ENCODE measurements at regions not wholly inside any gene's neighbourhood (a gene's known extent, or its start where the extent isn't known, plus 50 kb on each side); places are given as distances from the start of the nearest gene placed in this dataset.
"Not testable (repeated sequence)": the region's sequence is repeated elsewhere in the genome, so short reads cannot be mapped to it uniquely, and the experiment has no call there.

DNA sequence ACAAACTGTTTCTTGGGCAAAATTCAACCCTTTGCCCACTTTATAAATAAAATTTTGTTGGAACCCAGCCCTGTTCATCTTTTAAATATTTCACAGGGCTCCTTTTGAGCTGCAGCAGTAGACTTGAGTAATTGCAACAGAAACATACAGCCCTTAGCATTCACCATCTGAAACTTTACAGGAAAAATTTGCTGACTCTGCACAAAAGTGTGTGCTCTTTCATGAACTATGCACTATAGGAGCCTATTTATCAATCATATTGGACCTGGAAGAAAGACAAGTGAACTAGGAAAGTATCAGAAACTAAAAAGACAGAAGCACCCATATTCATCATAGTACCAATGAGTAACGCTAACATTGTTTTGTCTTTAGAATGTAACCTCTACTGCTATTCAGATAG is 406.9 kb upstream of the SLC10A2 start:
- Histone ChIP-seq H3K4me2 (ENCODE audit: insufficient read depth, low read length) (no peak overlapping the region), H3K27me3 (ENCODE audit: insufficient read depth, low read length, poor library complexity) (no peaks in the 10 kb centered on the region), H3K4me1 (ENCODE audit: insufficient read depth, low read length) (no peaks in the 10 kb centered on the region), H3K79me2 (ENCODE audit: insufficient read depth, low read length) (no peaks in the 10 kb centered on the region), H3K9me3 (ENCODE audit: insufficient read depth, low read length, severe bottlenecking) (no peaks in the 10 kb centered on the region), H3K27ac (ENCODE audit: low read length) (no peak overlapping the region), H3K9ac (ENCODE audit: low read depth, low read length) (no peak overlapping the region), H3K4me3 (ENCODE audit: low read depth in 1 of 2, low read length in 2 of 2) (no peak overlapping the region), H4K20me1 (ENCODE audit: insufficient read depth, low read length) (no peaks in the 10 kb centered on the region), H3K36me3 (ENCODE audit: insufficient read depth, low read length) (no peaks in the 10 kb centered on the region), H2AFZ (ENCODE audit: low read depth, low read length) (no peak overlapping the region)
- TF ChIP-seq, protein P1, sequence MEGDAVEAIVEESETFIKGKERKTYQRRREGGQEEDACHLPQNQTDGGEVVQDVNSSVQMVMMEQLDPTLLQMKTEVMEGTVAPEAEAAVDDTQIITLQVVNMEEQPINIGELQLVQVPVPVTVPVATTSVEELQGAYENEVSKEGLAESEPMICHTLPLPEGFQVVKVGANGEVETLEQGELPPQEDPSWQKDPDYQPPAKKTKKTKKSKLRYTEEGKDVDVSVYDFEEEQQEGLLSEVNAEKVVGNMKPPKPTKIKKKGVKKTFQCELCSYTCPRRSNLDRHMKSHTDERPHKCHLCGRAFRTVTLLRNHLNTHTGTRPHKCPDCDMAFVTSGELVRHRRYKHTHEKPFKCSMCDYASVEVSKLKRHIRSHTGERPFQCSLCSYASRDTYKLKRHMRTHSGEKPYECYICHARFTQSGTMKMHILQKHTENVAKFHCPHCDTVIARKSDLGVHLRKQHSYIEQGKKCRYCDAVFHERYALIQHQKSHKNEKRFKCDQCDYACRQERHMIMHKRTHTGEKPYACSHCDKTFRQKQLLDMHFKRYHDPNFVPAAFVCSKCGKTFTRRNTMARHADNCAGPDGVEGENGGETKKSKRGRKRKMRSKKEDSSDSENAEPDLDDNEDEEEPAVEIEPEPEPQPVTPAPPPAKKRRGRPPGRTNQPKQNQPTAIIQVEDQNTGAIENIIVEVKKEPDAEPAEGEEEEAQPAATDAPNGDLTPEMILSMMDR (IDR thresholded peaks at IDR 0.05; ENCODE audit: borderline replicate concordance, extremely low read depth, low read length, poor library complexity, severe bottlenecking), result no peak
- TF ChIP-seq EZH2 (IDR thresholded peaks at IDR 0.05; ENCODE audit: borderline replicate concordance, low read depth, low read length, severe bottlenecking), result no peak
- DNase-seq (no peak), ATAC-seq (ENCODE audit: insufficient read depth, low read depth) (no peak)

DNA sequence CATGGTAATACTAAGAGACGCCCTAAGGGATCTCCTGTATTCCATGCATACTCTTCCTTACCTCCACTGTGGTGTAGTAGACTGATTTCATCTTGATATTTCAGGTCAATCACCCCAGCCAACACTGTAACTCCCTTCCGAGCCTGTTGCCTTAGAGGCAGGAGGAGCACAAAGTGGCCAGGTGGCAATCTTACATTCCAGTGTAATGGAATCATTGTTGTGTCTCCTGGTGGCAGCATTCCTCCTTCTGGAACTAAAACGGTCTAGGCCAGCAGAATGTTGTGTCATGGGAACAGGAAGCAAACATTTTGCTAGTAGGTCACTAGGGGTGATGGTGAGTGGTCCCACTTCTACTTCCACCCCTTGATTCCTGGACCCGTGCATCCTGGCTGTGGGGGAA is 405.7 kb upstream of the SLC10A2 start:
- Histone ChIP-seq H3K27ac (ENCODE audit: low read length) (no peak overlapping the region), H4K20me1 (ENCODE audit: insufficient read depth, low read length) (no peaks in the 10 kb centered on the region), H2AFZ (ENCODE audit: low read depth, low read length) (no peak overlapping the region), H3K9ac (ENCODE audit: low read depth, low read length) (no peak overlapping the region), H3K4me3 (ENCODE audit: low read depth in 1 of 2, low read length in 2 of 2) (no peak overlapping the region), H3K36me3 (ENCODE audit: insufficient read depth, low read length) (no peaks in the 10 kb centered on the region), H3K79me2 (ENCODE audit: insufficient read depth, low read length) (no peaks in the 10 kb centered on the region), H3K4me2 (ENCODE audit: insufficient read depth, low read length) (no peak overlapping the region), H3K4me1 (ENCODE audit: insufficient read depth, low read length) (no peaks in the 10 kb centered on the region), H3K27me3 (ENCODE audit: insufficient read depth, low read length, poor library complexity) (no peaks in the 10 kb centered on the region), H3K9me3 (ENCODE audit: insufficient read depth, low read length, severe bottlenecking) (no peaks in the 10 kb centered on the region)
- DNase-seq (no peak), ATAC-seq (ENCODE audit: insufficient read depth, low read depth) (no peak)
- TF ChIP-seq EZH2 (IDR thresholded peaks at IDR 0.05; ENCODE audit: borderline replicate concordance, low read depth, low read length, severe bottlenecking), result no peak
- TF ChIP-seq, protein P1 (IDR thresholded peaks at IDR 0.05; ENCODE audit: borderline replicate concordance, extremely low read depth, low read length, poor library complexity, severe bottlenecking), result no peak

DNA sequence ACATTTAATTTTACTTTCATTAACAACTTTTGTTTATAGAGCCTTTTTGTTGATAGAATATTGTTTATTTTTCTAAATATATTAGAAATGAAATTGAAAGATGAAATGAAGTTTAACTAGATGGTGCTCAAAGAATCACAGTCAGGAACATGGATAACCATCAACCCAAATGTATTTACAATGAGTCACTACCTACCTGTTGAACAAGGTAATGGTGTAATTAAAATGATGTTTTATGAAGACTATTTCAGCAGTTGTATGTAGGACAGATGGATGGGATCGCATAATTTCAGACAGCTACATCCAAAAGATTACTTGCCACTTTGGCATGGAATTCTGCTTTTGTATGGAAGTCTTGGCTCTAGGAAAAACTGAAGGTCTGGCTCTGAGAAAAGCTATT is 403.6 kb upstream of the SLC10A2 start:
- TF ChIP-seq, protein P1 (IDR thresholded peaks at IDR 0.05; ENCODE audit: borderline replicate concordance, extremely low read depth, low read length, poor library complexity, severe bottlenecking), result no peak
- TF ChIP-seq EZH2 (IDR thresholded peaks at IDR 0.05; ENCODE audit: borderline replicate concordance, low read depth, low read length, severe bottlenecking), result no peak
- DNase-seq (no peak), ATAC-seq (ENCODE audit: insufficient read depth, low read depth) (no peak)
- no peaks in the 10 kb centered on the region for H3K4me1 ChIP-seq (ENCODE audit: insufficient read depth, low read length)
- H3K9me3 ChIP-seq (ENCODE audit: insufficient read depth, low read length, severe bottlenecking), result no peaks in the 10 kb centered on the region
- H4K20me1 ChIP-seq (ENCODE audit: insufficient read depth, low read length), result no peaks in the 10 kb centered on the region
- no peak overlapping the region for H3K4me3 ChIP-seq (ENCODE audit: low read depth in 1 of 2, low read length in 2 of 2)
- no peak overlapping the region for H2AFZ ChIP-seq (ENCODE audit: low read depth, low read length)
- no peaks in the 10 kb centered on the region for H3K27me3 ChIP-seq (ENCODE audit: insufficient read depth, low read length, poor library complexity)
- no peaks in the 10 kb centered on the region for H3K79me2 ChIP-seq (ENCODE audit: insufficient read depth, low read length)
- H3K9ac ChIP-seq (ENCODE audit: low read depth, low read length), result no peak overlapping the region
- H3K36me3 ChIP-seq (ENCODE audit: insufficient read depth, low read length), result no peaks in the 10 kb centered on the region
- H3K4me2 ChIP-seq (ENCODE audit: insufficient read depth, low read length), result no peak overlapping the region
- no peak overlapping the region for H3K27ac ChIP-seq (ENCODE audit: low read length)

DNA sequence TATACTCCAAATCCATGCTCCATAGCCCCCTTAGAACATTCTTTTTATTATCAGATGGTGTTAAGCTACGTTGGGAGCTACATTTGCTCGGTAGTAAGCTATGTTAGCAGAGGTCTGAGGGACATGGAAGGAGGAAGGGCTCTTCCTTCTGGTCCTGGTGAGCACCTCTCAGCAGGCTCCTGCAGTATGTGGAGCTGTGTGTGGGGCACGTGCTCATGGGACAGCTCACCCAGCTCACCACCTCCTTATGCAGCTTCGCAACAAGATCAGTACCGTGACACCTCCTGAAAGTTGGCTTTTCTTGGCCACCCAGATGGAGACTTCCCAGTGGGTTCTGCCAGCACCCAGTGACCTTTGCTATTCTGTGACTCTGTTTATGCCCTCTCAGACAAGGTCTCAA is 400.5 kb upstream of the SLC10A2 start:
- no peak overlapping the region for H3K9ac ChIP-seq (ENCODE audit: low read depth, low read length)
- no peaks in the 10 kb centered on the region for H3K9me3 ChIP-seq (ENCODE audit: insufficient read depth, low read length, severe bottlenecking)
- no peak for TF ChIP-seq EZH2 (IDR thresholded peaks at IDR 0.05; ENCODE audit: borderline replicate concordance, low read depth, low read length, severe bottlenecking)
- TF ChIP-seq, protein P1 (IDR thresholded peaks at IDR 0.05; ENCODE audit: borderline replicate concordance, extremely low read depth, low read length, poor library complexity, severe bottlenecking), result no peak
- H3K4me3 ChIP-seq (ENCODE audit: low read depth in 1 of 2, low read length in 2 of 2), result no peak overlapping the region
- no peaks in the 10 kb centered on the region for H3K79me2 ChIP-seq (ENCODE audit: insufficient read depth, low read length)
- no peaks in the 10 kb centered on the region for H3K36me3 ChIP-seq (ENCODE audit: insufficient read depth, low read length)
- no peak overlapping the region for H3K27ac ChIP-seq (ENCODE audit: low read length)
- no peak for ATAC-seq (ENCODE audit: insufficient read depth, low read depth)
- no peaks in the 10 kb centered on the region for H4K20me1 ChIP-seq (ENCODE audit: insufficient read depth, low read length)
- DNase-seq, result no peak
- no peaks in the 10 kb centered on the region for H3K4me1 ChIP-seq (ENCODE audit: insufficient read depth, low read length)
- no peak overlapping the region for H3K4me2 ChIP-seq (ENCODE audit: insufficient read depth, low read length)
- no peaks in the 10 kb centered on the region for H3K27me3 ChIP-seq (ENCODE audit: insufficient read depth, low read length, poor library complexity)
- no peak overlapping the region for H2AFZ ChIP-seq (ENCODE audit: low read depth, low read length)

DNA sequence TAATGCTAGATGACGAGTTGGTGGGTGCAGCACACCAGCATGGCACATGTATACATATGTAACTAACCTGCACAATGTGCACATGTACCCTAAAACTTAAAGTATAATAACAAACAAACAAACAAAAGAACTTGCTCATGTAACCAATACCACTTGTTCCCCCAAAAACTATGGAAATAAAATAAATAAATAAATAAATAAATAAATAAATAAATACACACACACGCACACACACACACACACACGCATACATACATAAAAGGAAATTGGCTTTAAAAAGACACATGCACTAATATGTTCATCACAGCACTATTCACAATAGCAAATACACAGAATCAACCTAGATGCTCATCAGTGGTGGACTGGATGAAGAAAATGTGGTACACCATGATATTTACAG is 394.0 kb upstream of the SLC10A2 start:
- not testable (repeated sequence) for H3K4me2 ChIP-seq (ENCODE audit: insufficient read depth, low read length); H3K79me2 ChIP-seq (ENCODE audit: insufficient read depth, low read length); H3K9me3 ChIP-seq (ENCODE audit: insufficient read depth, low read length, severe bottlenecking); H3K4me3 ChIP-seq (ENCODE audit: low read depth in 1 of 2, low read length in 2 of 2); H2AFZ ChIP-seq (ENCODE audit: low read depth, low read length); H4K20me1 ChIP-seq (ENCODE audit: insufficient read depth, low read length); DNase-seq; H3K36me3 ChIP-seq (ENCODE audit: insufficient read depth, low read length); H3K27me3 ChIP-seq (ENCODE audit: insufficient read depth, low read length, poor library complexity); H3K27ac ChIP-seq (ENCODE audit: low read length); ATAC-seq (ENCODE audit: insufficient read depth, low read depth); H3K4me1 ChIP-seq (ENCODE audit: insufficient read depth, low read length); H3K9ac ChIP-seq (ENCODE audit: low read depth, low read length)
